KMS-11 (cell line): ENCODE measurements at regions not wholly inside any gene's neighbourhood (a gene's known extent, or its start where the extent isn't known, plus 50 kb on each side); places are given as distances from the start of the nearest gene placed in this dataset.

Experiments used
- H2AFZ ChIP-seq: fragments of 200-600 bp; sonication (generic); 2 replicates; pipeline ENCODE4 v1.6.1; 2016; ENCODE audit warnings: antibody characterized with exemption, mixed run types, low read depth
- H3K27ac ChIP-seq: fragments of 200-600 bp; sonication (generic); 2 replicates; pipeline ENCODE4 v1.6.1; 2016; ENCODE audit warnings: mild to moderate bottlenecking, mixed run types
- H3K27me3 ChIP-seq: fragments of 200-600 bp; sonication (generic); 2 replicates; pipeline ENCODE4 v1.6.1; 2017; ENCODE audit warnings: mild to moderate bottlenecking, low read depth, mixed run types, moderate library complexity; ENCODE audit not compliant: insufficient read depth
- H3K36me3 ChIP-seq: fragments of 200-600 bp; sonication (generic); 2 replicates; pipeline ENCODE4 v1.6.1; 2017; ENCODE audit warnings: mild to moderate bottlenecking, mixed run types; ENCODE audit not compliant: insufficient read depth
- H3K4me1 ChIP-seq: fragments of 200-600 bp; sonication (generic); 2 replicates; pipeline ENCODE4 v1.6.1; 2016; ENCODE audit warnings: mild to moderate bottlenecking, low read depth, mixed run types; ENCODE audit not compliant: poor library complexity, severe bottlenecking
- H3K4me2 ChIP-seq: fragments of 200-600 bp; sonication (generic); 2 replicates; pipeline ENCODE4 v1.7.0; 2016; ENCODE audit warnings: mild to moderate bottlenecking, mixed run types
- H3K4me3 ChIP-seq: fragments of 200-600 bp; sonication (generic); IDR thresholded peaks from 2 replicates; pipeline ENCODE4 v1.6.1; 2017; ENCODE audit warnings: low read depth, low read length, mixed read lengths; ENCODE audit not compliant: insufficient read depth
- H3K79me2 ChIP-seq: fragments of 200-600 bp; sonication (generic); 2 replicates; pipeline ENCODE4 v1.6.1; 2016; ENCODE audit warnings: low read depth, mixed run types; ENCODE audit not compliant: insufficient read depth
- H3K9ac ChIP-seq: fragments of 200-600 bp; sonication (generic); 2 replicates; pipeline ENCODE4 v1.6.1; 2016; ENCODE audit warnings: mild to moderate bottlenecking, mixed run types
- H4K20me1 ChIP-seq: fragments of 200-600 bp; sonication (generic); 2 replicates; pipeline ENCODE4 v1.6.1; 2016; ENCODE audit warnings: mild to moderate bottlenecking, mixed run types; ENCODE audit not compliant: insufficient read depth
- CTCF ChIP-seq: fragments of 200-600 bp; sonication (generic); conservative IDR thresholded peaks from 2 replicates; pipeline ENCODE4 v1.6.1; 2017; ENCODE audit warnings: low read depth, mild to moderate bottlenecking, antibody characterized with exemption, low read length, moderate library complexity, mixed read lengths

GRCh38 chr5:122599000-122599399 is 175.9 kb upstream of the SNX2 start:
- Histone ChIP-seq H2AFZ (no peak overlapping the region), H3K27me3 (no peaks in the 10 kb centered on the region), H3K4me3 (no peak overlapping the region), H3K27ac (no peak overlapping the region), H3K4me2 (no peak overlapping the region), H3K4me1 (no peaks in the 10 kb centered on the region), H3K9ac (no peak overlapping the region), H3K36me3 (no peaks in the 10 kb centered on the region), H3K79me2 (no peaks in the 10 kb centered on the region), H4K20me1 (no peaks in the 10 kb centered on the region)
- no peak for TF ChIP-seq CTCF

GRCh38 chr5:122600924-122601323 is 174.0 kb upstream of the SNX2 start:
- H3K4me3 ChIP-seq: no peak overlapping the region
- no peaks in the 10 kb centered on the region for H3K79me2 ChIP-seq
- no peak overlapping the region for H2AFZ ChIP-seq
- H3K27me3 ChIP-seq: no peaks in the 10 kb centered on the region
- no peak overlapping the region for H3K9ac ChIP-seq
- H3K27ac ChIP-seq: no peak overlapping the region
- no peaks in the 10 kb centered on the region for H4K20me1 ChIP-seq
- H3K4me1 ChIP-seq: no peaks in the 10 kb centered on the region
- no peaks in the 10 kb centered on the region for H3K36me3 ChIP-seq
- no peak overlapping the region for H3K4me2 ChIP-seq
- TF ChIP-seq CTCF: no peak

- Histone ChIP-seq H3K27me3 (no peaks in the 10 kb centered on the region), H2AFZ (no peak overlapping the region), H3K4me2 (no peak overlapping the region), H3K79me2 (no peaks in the 10 kb centered on the region), H3K9ac (no peak overlapping the region), H4K20me1 (no peaks in the 10 kb centered on the region), H3K4me1 (no peaks in the 10 kb centered on the region), H3K27ac (no peak overlapping the region), H3K36me3 (no peaks in the 10 kb centered on the region), H3K4me3 (no peak overlapping the region)
- TF ChIP-seq CTCF: no peak
Measured at GRCh38 chr5:122602700-122603099, 172.2 kb upstream of the SNX2 start.

GRCh38 chr5:122605236-122605635 is 169.6 kb upstream of the SNX2 start:
- H3K4me3 ChIP-seq: no peak overlapping the region
- no peak for TF ChIP-seq CTCF

GRCh38 chr5:122607818-122608217 is 167.1 kb upstream of the SNX2 start:
- no peaks in the 10 kb centered on the region for H3K27me3 ChIP-seq
- no peaks in the 10 kb centered on the region for H3K36me3 ChIP-seq
- no peak overlapping the region for H3K9ac ChIP-seq
- H3K4me1 ChIP-seq: no peaks in the 10 kb centered on the region
- H2AFZ ChIP-seq: no peak overlapping the region
- no peak overlapping the region for H3K27ac ChIP-seq
- TF ChIP-seq CTCF: no peak
- H4K20me1 ChIP-seq: no peaks in the 10 kb centered on the region
- H3K79me2 ChIP-seq: no peaks in the 10 kb centered on the region
- H3K4me3 ChIP-seq: no peak overlapping the region
- H3K4me2 ChIP-seq: no peak overlapping the region

More at GRCh38 chr5:122605236-122605635, 169.6 kb upstream of the SNX2 start:
- H3K9ac ChIP-seq: no peak overlapping the region
- no peaks in the 10 kb centered on the region for H3K27me3 ChIP-seq
- no peaks in the 10 kb centered on the region for H3K4me1 ChIP-seq
- no peak overlapping the region for H3K27ac ChIP-seq
- no peaks in the 10 kb centered on the region for H4K20me1 ChIP-seq
- no peaks in the 10 kb centered on the region for H3K79me2 ChIP-seq
- H2AFZ ChIP-seq: no peak overlapping the region
- H3K4me2 ChIP-seq: no peak overlapping the region
- no peaks in the 10 kb centered on the region for H3K36me3 ChIP-seq
